Trophoblast cell (in vitro differentiated cells and primary cell): ENCODE measurements at regions not wholly inside any gene's neighbourhood (a gene's known extent, or its start where the extent isn't known, plus 50 kb on each side); places are given as distances from the start of the nearest gene placed in this dataset.

Experiments used
- DNase-seq, 2 donors: peaks; one replicate each; pipeline ENCODE4 v3.0.0-alpha.2; 2016
- H2AFZ ChIP-seq: 2 replicates; pipeline ENCODE4 v1.6.1; 2013; ENCODE audit warnings: low read length, moderate library complexity, mild to moderate bottlenecking; ENCODE audit not compliant: insufficient read depth, poor library complexity
- H2AK5ac ChIP-seq: 2 replicates; pipeline ENCODE4 v1.6.1; 2013; ENCODE audit warnings: mild to moderate bottlenecking, low read length
- H2BK120ac ChIP-seq: 2 replicates; pipeline ENCODE4 v1.6.1; 2013; ENCODE audit warnings: low read length, mild to moderate bottlenecking, moderate library complexity; ENCODE audit not compliant: insufficient read depth, poor library complexity
- H2BK12ac ChIP-seq: 2 replicates; pipeline ENCODE4 v1.6.1; 2013; ENCODE audit warnings: mild to moderate bottlenecking, low read length, moderate library complexity
- H2BK5ac ChIP-seq: 2 replicates; pipeline ENCODE4 v1.6.1; 2013; ENCODE audit warnings: low read length, low read depth, moderate library complexity, mild to moderate bottlenecking; ENCODE audit not compliant: poor library complexity
- H3K14ac ChIP-seq: 2 replicates; pipeline ENCODE4 v1.6.1; 2013; ENCODE audit warnings: mild to moderate bottlenecking, low read length
- H3K18ac ChIP-seq: 2 replicates; pipeline ENCODE4 v1.6.1; 2013; ENCODE audit warnings: mild to moderate bottlenecking, low read length
- H3K23ac ChIP-seq: 2 replicates; pipeline ENCODE4 v1.6.1; 2013; ENCODE audit warnings: low read length
- H3K27ac ChIP-seq: 2 replicates; pipeline ENCODE4 v1.5.1; 2013; ENCODE audit warnings: low read depth, mild to moderate bottlenecking, inconsistent platforms, low read length, moderate library complexity
- H3K27me3 ChIP-seq: 2 replicates; pipeline ENCODE4 v1.6.1; 2013; ENCODE audit warnings: inconsistent platforms, mild to moderate bottlenecking, low read length, moderate library complexity; ENCODE audit not compliant: insufficient read depth
- H3K36me3 ChIP-seq, 2 experiments: 1 replicate in 1 of 2; 2 replicates in 1 of 2; pipeline ENCODE4 v1.6.1; 2013; ENCODE audit warnings: low read length in 2 of 2, mild to moderate bottlenecking in 2 of 2, moderate library complexity in 1 of 2; ENCODE audit not compliant: insufficient read depth in 2 of 2, control insufficient read depth in 1 of 2
- H3K4ac ChIP-seq: 2 replicates; pipeline ENCODE4 v1.6.1; 2013; ENCODE audit warnings: low read depth, mild to moderate bottlenecking, low read length, moderate library complexity
- H3K4me1 ChIP-seq, 2 experiments: 1 replicate in 1 of 2; 2 replicates in 1 of 2; pipeline ENCODE4 v1.6.1; 2013; ENCODE audit warnings: low read length in 2 of 2, mild to moderate bottlenecking in 2 of 2, moderate library complexity in 1 of 2; ENCODE audit not compliant: insufficient read depth in 2 of 2, control insufficient read depth in 1 of 2
- H3K4me2 ChIP-seq: 2 replicates; pipeline ENCODE4 v1.6.1; 2013; ENCODE audit warnings: inconsistent platforms, mild to moderate bottlenecking, low read length, moderate library complexity
- H3K4me3 ChIP-seq: 2 replicates; pipeline ENCODE4 v1.5.1; 2013; ENCODE audit warnings: mild to moderate bottlenecking, low read depth, low read length, inconsistent platforms
- H3K79me1 ChIP-seq: one replicate; pipeline ENCODE4 v1.6.1; 2013; ENCODE audit warnings: low read length
- H3K79me2 ChIP-seq: 2 replicates; pipeline ENCODE4 v1.6.1; 2013; ENCODE audit warnings: low read length, mild to moderate bottlenecking; ENCODE audit not compliant: control insufficient read depth, insufficient read depth, poor library complexity
- H3K9ac ChIP-seq: 2 replicates; pipeline ENCODE4 v1.6.1; 2013; ENCODE audit warnings: mild to moderate bottlenecking, low read length
- H3K9me3 ChIP-seq: 2 replicates; pipeline ENCODE4 v1.6.1; 2013; ENCODE audit warnings: low read depth, mild to moderate bottlenecking, control low read depth, inconsistent platforms, low read length; ENCODE audit not compliant: insufficient read depth
- H4K12ac ChIP-seq: 2 replicates; pipeline ENCODE4 v1.6.1; 2013; ENCODE audit warnings: low read depth, mild to moderate bottlenecking, low read length, moderate library complexity
- H4K8ac ChIP-seq: 2 replicates; pipeline ENCODE4 v1.6.1; 2013; ENCODE audit warnings: low read depth, mild to moderate bottlenecking, low read length, moderate library complexity
- H4K91ac ChIP-seq: one replicate; pipeline ENCODE4 v1.6.1; 2013; ENCODE audit warnings: low read depth, mild to moderate bottlenecking, low read length, moderate library complexity
- WGBS: extraction: QIAGEN DNeasy Blood & Tissue Kit; methylation state at CpG from one replicate; pipeline ENCODE4 v1.1.7; 2013; ENCODE audit warnings: missing lambda C conversion rate; ENCODE audit not compliant: insufficient read length, insufficient coverage; ENCODE audit errors: extremely low coverage; 5-methylcytosine and 5-hydroxymethylcytosine counted together

GRCh38 chr3:102098130-102098885 is 249.0 kb downstream of the NFKBIZ start:
- Histone ChIP-seq H3K9ac (no peak overlapping the region), H2AFZ (no peak overlapping the region), H3K9me3 (no peaks in the 10 kb centered on the region), H2BK12ac (no peak overlapping the region), H2BK120ac (no peak overlapping the region), H3K14ac (no peak overlapping the region), H2AK5ac (no peak overlapping the region), H3K27ac (no peak overlapping the region), H3K36me3 (no peaks in the 10 kb centered on the region), H4K12ac (no peak overlapping the region), H4K91ac (no peak overlapping the region), H3K79me1 (no peaks in the 10 kb centered on the region), H3K79me2 (no peaks in the 10 kb centered on the region), H3K23ac (no peak overlapping the region), H2BK5ac (no peak overlapping the region), H4K8ac (no peak overlapping the region), H3K18ac (no peak overlapping the region), H3K4me2 (no peak overlapping the region), H3K27me3 (no peaks in the 10 kb centered on the region), H3K4me3 (no peak overlapping the region), H3K4me1 (peaks cover 0 to 5% of the 10 kb centered on the region in 2 experiments), H3K4ac (no peak overlapping the region)
- no CpG with 5 or more reads among the region's 3 CpGs for WGBS
- DNase-seq = no peak

DNA sequence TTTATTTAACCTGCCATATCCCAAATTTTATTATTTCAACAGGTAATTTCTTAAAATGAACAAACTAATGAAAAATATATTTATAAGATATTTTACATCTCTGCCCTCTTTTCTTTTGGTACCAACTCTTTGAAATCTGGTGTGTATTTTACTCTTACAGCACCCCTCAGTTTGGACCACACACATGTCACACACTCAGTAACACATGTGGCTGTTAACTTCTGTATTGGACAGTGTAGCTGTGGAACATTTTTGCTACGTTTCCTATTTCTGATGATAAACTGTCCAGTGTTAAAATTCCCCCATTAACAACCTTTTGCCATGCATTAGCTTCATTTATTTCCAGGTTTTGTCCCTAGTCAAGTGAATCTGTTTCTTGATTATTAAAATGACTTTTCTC is 250.6 kb downstream of the NFKBIZ start:
- Histone ChIP-seq H3K27me3 (no peaks in the 10 kb centered on the region), H3K79me2 (no peaks in the 10 kb centered on the region), H3K36me3 (no peaks in the 10 kb centered on the region), H3K4me2 (no peak overlapping the region), H2AK5ac (no peak overlapping the region), H3K9me3 (no peaks in the 10 kb centered on the region), H3K79me1 (no peaks in the 10 kb centered on the region), H3K4ac (no peak overlapping the region), H2BK120ac (no peak overlapping the region), H3K9ac (no peak overlapping the region), H4K12ac (no peak overlapping the region), H2BK5ac (no peak overlapping the region), H4K8ac (no peak overlapping the region), H3K23ac (no peak overlapping the region), H2AFZ (no peak overlapping the region), H3K14ac (no peak overlapping the region), H3K27ac (no peak overlapping the region), H3K4me3 (no peak overlapping the region), H3K4me1 (peaks cover 0 to 5% of the 10 kb centered on the region in 2 experiments), H2BK12ac (no peak overlapping the region), H3K18ac (no peak overlapping the region), H4K91ac (no peak overlapping the region)
- DNase-seq = no peak
- no CpG with 5 or more reads among the region's 1 CpG for WGBS

- no peak overlapping the region for H3K18ac ChIP-seq
- no peak overlapping the region for H4K12ac ChIP-seq
- no peak for DNase-seq
- H3K9ac ChIP-seq = no peak overlapping the region
- no peak overlapping the region for H3K4ac ChIP-seq
- H4K91ac ChIP-seq = no peak overlapping the region
- H2BK120ac ChIP-seq = no peak overlapping the region
- H2BK12ac ChIP-seq = no peak overlapping the region
- no peaks in the 10 kb centered on the region for H3K27me3 ChIP-seq
- no peaks in the 10 kb centered on the region for H3K9me3 ChIP-seq
- H3K79me1 ChIP-seq = no peaks in the 10 kb centered on the region
- no peak overlapping the region for H3K4me3 ChIP-seq
- H2BK5ac ChIP-seq = no peak overlapping the region
- H2AK5ac ChIP-seq = no peak overlapping the region
- H3K23ac ChIP-seq = no peak overlapping the region
- H3K27ac ChIP-seq = no peak overlapping the region
- no CpG with 5 or more reads among the region's 3 CpGs for WGBS
- H4K8ac ChIP-seq = no peak overlapping the region
- H3K14ac ChIP-seq = no peak overlapping the region
- H3K36me3 ChIP-seq = no peaks in the 10 kb centered on the region
- H2AFZ ChIP-seq = no peak overlapping the region
- no peak overlapping the region for H3K4me2 ChIP-seq
- no peaks in the 10 kb centered on the region for H3K79me2 ChIP-seq
- H3K4me1 ChIP-seq = no peaks in the 10 kb centered on the region
Observed at GRCh38 chr3:102102394-102102793, 253.1 kb downstream of the NFKBIZ start.

DNA sequence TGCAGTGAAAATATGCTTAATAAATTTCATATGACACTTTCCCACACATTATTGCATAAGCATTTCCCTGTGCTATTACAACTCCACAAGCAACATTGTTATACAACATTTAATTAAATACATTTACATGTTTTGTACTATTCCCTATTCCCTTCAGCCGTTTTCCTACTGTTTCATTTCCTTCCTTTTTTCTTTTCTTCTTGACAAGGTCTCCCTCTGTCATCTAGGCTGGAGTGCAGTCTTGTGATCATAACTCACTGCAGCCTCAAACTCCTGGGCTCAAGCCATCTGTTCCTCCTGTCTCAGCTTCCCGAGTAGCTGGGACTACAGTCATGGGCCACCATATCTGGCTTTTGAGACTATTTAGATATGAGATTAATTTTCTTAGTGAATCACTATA is 254.7 kb downstream of the NFKBIZ start:
- Histone ChIP-seq H3K18ac (no peak overlapping the region), H2AK5ac (no peak overlapping the region), H3K27me3 (no peaks in the 10 kb centered on the region), H2BK120ac (no peak overlapping the region), H3K4ac (no peak overlapping the region), H3K14ac (no peak overlapping the region), H3K79me2 (no peaks in the 10 kb centered on the region), H3K27ac (no peak overlapping the region), H3K9ac (no peak overlapping the region), H4K12ac (no peak overlapping the region), H3K79me1 (no peaks in the 10 kb centered on the region), H2BK5ac (no peak overlapping the region), H4K8ac (no peak overlapping the region), H2AFZ (no peak overlapping the region), H3K36me3 (no peaks in the 10 kb centered on the region), H3K4me3 (no peak overlapping the region), H2BK12ac (no peak overlapping the region), H3K4me1 (no peaks in the 10 kb centered on the region), H3K23ac (no peak overlapping the region), H3K9me3 (no peaks in the 10 kb centered on the region), H4K91ac (no peak overlapping the region), H3K4me2 (no peak overlapping the region)
- DNase-seq = no peak
- no CpG with 5 or more reads among the region's 2 CpGs for WGBS
